GM21529 (cell line): ENCODE measurements at regions not wholly inside any gene's neighbourhood (a gene's known extent, or its start where the extent isn't known, plus 50 kb on each side); places are given as distances from the start of the nearest gene placed in this dataset.
"Not testable (repeated sequence)": the region's sequence is repeated elsewhere in the genome, so short reads cannot be mapped to it uniquely, and the experiment has no call there.

Experiments
- ATAC-seq: cut with Tn5 transposase; IDR thresholded peaks from one replicate; pipeline ENCODE4 v1.9.1; 2021; ENCODE audit not compliant: unreplicated experiment

DNA sequence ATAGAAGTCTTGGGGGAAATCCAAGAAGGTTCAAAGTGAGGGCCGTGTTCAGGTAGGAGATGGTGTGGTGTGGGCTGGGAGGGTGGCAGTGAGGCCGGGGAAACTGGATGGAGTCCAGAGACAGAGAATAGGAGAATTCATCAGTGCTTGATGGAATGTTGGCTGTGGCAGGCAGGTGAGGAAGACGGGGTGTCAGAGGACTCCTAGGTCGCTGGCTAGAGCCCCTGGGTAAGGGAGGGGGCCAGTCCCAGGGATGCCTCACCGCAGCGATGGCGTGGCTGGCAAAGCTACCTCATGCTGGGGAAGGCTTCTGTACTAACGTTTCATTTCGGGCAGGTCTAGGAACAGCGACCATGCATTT is 373.0 kb downstream of the RPS24 start:
- no peak for ATAC-seq

DNA sequence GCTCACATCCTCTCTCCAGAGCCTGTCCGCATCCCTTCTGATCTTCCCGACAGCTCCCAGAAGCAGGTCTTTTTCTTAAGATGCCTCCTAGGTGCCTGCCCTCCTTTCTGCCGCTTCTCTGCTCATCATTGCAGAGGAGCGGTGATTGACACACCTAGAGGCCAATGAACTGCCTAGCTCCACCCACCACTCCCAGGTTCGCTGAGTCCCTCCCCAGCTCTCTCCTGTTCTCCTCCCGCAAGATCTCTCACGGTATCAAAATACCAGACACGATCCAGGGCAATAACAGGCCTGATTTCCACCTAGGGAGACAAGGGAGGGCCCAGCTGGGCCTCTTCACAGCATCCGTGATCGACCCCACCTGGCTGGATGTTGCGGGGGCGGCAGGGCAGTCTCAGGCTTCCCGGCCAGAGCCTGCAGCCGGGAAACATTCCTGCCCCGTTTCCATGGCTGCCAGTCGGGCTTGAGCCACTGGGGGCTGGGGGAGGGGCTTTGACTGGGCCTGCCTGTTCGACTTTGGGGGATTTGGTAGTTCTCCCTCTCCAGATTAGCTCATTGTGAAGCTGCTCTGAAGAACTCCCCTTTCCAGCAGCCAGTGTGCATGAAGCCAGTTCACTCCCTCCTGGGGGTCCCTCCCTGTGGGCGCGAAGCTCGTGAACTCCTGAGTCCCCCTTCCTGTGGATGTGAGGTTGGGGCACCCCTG is 373.5 kb downstream of the RPS24 start:
- ATAC-seq: no peak

DNA sequence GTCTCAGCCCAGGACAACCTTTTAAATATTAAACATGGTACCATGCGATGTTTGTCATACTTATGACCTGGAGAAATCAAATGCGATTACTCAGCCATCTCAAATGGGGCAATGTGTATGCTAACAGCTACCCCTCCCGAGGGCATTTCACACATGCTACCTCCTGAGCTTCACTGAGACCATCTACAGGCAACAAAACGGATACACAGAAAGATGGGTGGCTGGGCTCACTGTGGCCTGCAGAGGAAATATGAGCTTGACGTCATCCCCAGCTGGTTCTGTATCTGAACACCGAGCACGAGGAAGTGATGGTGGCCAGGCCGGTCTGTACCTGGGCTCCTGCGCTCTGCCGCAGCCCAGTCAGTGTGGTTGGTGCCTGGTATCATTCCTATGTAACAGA is 374.3 kb downstream of the RPS24 start:
- ATAC-seq: no peak

DNA sequence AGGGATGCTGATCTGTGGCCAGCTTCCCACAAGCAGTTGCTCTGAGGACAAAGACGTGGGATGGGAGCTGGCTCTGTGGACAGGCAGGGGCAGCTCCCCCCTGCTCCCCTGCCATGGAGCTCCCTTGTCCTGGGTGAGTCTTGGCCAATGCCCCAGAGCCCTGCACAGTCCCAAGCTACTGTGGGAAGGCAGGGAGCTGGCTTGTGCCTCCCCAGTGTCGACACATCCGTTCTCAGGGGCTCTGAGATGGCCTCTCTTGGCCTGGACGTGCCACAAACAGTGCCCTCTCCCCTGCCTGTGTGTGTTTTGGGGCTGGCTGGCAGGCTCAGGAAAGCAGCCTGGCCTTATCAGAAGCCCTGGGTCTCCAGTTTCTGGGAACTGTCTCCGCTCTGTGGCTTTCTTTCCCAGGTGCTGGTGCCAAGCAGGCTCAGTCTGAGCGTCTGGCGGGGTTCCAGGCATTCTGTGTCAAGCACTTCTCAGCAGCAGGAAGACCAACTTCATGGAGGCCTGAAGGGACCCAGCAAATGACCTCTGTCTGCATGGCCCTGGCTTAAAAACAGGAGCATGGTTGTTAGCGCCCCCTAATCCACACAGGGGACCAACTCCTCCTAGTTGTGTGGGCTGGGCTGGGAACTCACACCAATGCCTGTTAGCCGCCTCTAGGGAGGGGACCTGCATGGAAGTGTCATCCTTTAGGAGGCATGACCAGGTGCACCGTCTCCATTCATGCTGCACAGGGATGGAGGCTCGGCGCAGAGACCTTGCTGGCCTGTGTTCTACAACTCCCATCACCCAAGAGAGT is 375.2 kb downstream of the RPS24 start:
- ATAC-seq: no peak

DNA sequence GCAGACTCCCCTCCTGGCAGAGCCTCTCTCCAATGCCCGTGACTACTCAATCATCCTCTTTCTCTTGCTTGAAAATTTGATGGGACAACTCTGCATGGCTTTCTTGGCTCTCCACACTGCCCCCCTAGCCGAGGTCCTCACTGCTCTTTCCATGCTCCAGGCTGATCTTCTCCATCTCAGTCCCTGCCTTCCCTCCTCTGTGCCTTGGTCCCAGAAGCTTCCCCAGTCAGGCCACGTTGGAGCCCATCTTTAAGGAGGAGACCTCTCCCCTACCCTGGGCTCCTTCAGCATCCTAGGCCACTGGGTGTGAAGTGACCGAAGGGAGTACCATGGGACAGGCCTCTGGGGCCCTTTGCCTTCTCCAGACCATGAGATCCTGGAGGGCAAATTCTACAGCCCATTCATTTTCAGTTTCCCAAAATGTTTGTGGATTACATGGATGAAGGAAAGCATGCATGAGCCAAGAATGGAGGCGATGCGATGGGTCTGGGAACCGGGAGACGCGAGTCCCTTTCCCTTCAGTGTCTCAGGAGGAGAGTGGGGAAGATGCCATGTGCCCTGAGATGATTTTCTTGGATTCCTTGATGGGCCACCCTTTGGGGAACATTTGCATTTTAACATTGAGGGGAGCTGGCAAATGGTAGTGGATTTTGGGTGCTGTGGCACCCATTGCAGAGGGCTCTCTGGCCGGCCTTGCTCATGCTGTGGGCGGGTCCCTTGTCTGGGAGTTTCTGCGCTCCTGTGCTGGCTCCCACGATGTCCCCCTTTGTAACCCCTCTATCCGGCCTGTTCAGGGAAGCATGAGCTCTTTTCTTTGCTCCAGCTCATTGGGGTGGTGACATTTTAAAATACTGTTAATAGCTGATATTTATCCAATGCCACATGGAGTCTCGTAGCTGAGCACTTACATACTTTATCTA is 376.6 kb downstream of the RPS24 start:
- no peak for ATAC-seq

DNA sequence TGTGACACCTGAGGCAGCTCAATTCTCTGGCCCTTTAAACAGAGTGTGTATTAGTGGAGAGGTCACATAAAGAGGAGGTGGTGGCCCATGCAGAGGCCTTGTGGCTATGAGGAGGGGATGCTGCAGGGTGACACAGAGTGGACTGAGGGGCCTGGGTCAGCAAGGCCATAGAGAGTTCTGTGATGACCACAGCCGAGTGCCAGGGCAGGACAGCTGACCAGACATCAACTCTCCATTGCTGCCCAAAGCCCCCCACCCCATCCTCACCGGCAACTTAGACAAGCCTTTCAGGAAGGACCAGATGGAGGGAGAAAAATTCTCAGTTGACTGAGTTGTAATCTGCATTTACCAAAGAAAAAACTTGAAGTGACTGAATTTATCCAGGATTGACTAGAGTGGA is 378.1 kb downstream of the RPS24 start:
- ATAC-seq: no peak

DNA sequence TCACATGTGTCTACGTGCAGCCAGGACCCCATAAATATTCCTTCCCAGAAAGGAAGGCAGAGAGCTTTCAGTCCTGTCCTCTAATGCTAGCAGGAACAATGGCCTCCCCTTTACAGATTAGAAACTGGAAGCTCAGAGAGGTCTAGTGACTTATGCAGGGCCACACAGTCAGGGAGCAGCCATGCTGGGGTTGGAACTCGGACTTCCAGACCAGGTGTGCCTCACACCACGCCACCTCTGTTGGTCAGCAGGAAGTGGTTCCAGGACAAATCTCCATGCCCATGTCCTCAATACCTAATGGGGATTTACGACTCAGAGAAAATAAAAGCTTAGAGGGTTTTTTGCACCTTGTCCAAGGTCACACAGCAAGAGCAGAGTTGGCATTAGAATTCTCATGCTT is 378.9 kb downstream of the RPS24 start:
- no peak for ATAC-seq

DNA sequence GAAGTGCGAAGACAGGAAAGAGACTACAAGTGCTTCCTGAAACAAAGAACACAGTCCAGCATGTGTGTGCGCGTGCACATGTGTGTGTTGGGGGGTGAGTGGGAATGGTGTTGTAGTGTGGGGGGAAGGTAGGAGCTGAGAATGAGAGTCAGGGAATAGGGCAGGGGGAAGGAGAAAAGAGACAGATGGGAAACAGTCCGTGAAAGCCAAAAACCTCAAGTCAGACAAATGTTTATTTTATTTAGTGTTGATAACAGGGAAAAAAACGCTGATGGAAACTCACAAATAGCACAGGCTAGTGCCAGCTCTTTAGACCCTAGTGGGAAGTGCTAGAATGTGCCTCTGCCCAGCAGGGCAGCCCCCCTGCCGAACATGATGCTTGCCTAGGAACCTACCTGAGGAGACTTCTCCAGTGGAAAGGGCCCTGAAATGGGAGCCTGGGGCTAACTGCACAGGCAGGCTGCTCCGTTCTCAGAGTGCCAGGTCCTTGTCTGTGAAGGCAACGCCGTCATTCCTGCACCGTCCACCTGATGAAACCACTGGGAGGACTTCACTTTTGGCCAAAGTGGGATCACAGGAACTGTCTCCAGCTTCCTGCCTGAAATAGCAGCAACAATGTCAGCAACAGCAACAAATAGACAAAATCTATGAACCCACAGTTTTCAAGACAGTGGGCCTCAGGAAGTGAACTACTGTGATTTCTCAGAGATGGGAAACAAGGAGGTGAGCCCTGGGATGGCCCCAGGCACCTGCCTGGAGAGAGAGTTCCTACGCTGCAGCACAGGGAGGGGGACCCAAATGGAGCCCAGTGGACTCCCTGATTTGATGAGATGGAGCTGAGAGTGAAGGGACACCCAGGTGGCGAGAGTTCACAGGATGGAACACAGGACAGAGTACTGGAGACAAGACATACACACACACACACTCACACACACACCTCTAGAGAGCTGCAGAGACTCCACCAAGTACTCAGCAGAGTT is 379.7 kb downstream of the RPS24 start:
- ATAC-seq: no peak

DNA sequence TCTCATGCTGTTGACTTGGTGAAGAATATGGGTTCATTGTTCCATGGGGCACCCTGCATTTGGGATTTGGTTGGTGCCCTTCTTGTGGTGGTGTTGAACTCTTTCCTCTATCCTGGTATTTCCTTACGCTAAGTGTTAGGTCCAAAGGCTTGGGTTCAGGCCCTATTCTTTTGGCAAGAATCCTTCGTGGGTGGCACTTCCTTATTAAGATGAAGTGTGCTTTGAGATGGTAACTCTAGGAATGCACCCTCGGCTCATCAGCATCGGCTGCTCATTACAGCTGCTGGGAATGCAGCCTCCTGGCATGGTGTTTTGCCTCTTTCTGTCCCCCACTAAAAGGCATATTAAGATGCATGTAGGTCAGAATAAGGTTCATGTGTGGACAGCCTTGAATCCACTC is 380.7 kb downstream of the RPS24 start:
- no peak for ATAC-seq

DNA sequence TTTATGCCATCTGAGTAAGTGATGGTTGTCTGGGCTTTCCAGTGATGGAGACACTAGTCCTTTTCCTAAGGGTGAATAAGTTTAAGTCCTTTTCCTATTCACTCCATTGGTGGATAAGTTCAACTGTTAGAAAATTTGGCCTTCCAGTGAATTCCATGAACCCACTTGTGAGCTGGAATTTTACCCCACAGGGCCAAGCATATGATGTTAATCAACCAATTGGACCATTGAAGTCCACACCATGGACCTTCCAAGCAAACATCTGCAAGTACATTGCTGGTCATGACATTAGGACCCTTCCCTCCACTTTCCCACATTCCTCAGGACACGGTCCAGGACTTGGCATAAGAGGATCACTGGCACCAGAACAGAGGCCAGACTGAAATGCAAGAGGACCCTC is 381.4 kb downstream of the RPS24 start:
- no peak for ATAC-seq

DNA sequence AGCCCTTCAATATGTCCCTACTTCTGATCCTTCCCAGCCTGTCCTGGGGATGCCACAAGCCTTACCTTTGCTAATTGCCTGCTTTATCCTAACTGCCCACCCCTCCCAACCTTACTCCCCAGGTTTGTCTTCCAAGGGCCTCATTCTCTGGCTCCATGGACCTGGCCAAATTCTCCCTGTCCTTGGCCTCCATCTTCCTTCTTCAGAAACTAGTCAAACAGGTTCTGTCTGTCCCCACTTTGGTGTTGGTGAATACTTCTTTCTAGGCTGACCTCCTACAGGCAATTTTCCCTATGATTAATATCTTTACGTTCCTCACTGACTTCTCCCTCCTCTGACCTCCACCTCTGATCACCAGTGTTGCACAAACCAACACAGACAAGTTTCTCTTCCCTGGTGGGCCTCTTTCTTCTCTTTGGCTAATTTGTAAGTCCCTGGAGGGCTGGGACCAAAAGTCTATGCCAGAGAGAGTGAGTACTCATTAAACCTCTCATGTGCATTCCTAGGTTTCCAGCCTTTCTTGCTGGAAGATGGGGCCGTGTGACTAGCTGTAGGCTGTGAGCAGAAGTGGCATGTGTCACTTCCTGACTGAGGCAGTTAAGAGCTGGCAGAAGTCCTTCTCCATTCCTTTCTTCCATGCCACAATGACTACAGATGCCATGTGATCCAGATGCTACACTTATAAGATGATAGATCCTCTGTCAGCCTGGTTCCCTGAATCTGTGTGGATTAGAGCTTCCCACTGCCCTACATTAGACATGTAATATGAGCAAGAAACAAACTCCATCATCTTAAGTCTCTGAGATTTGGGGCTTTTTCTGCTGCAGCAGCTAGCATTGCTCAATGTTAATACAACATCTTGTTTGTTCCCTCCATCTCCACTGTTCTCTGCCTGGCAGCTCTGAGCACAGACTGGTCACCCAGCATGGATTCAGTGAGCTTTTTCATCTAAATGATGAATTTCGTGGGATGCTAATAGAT is 382.7 kb downstream of the RPS24 start:
- no peak for ATAC-seq

DNA sequence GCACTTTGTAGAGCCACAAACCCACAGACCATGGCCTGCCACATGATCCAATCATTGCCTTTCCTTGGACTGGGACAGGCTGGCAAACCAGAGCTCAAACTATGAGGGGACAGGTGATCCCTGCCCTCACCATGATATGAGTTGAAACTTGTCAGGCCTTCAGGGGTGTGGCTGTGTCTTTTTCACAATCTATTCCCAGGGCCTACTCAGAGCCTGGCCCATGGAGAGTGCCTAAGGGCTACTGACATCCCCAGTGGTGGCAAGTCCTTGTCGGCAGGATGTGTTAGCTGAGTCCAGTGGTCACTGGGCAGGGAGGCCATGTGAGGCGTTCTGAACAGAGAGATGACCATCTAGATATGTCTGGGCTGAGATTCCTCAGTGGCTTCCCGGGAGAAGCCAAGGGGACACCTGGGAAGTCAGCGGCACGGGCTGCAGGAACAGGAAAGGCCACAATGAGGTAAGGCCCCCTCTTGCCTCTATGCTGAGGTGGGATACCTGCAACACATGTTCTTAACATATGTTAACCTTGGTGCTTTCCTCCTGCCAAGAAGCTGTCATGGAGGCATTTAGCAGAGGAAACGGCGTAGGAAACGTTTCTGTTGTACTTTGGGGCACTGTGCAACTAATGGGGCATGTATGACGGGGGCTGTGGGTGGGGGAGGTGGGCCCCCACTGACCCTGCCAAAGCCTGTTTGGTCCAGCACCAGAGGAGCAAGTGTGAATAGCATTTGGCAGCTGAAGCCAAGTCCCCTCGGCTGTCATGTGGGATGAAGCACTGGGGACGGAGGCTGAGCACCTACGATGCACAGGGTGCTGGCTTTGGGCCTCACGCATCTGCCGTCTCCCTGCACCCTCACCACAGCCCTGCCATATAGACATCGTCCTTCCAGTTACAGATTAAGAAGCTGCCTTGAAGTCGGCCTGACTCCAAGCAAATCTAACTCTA is 384.0 kb downstream of the RPS24 start:
- ATAC-seq: no peak

DNA sequence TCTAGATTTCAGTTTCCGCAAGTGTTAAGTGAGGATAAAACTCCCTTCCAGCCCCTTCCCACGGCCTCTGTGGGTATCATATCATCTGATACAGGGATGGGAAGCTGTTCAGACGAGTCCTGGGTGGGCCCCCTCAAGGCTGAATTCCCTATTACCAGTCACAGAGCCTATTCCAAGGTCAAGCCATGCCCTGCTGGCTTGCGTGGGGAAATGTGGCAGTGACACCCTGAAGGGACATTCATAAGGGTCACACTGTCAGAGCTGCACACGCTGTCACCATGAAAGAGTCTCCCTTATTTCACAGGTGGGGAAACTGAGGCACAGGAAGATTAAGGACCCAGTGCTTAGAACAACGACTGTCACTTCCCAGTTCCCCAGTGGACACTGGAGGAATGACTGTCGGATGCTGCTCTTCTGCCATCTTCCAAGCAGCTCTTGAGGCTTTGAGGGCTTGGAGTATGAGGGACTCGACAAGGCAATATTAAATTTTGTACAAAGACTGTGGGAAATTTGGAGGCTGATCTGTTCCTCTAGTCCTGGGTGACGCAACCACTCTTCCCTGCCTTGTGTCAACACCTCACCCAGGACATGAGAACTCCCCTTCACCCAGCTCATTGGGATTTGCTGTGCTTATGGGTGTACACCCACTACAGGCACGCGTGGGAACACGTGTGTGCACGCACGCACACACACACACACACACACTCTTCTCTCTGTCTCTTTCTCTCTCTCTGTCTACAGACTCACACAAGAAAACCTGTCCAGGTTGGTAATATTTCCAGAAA is 386.0 kb downstream of the RPS24 start:
- no peak for ATAC-seq

DNA sequence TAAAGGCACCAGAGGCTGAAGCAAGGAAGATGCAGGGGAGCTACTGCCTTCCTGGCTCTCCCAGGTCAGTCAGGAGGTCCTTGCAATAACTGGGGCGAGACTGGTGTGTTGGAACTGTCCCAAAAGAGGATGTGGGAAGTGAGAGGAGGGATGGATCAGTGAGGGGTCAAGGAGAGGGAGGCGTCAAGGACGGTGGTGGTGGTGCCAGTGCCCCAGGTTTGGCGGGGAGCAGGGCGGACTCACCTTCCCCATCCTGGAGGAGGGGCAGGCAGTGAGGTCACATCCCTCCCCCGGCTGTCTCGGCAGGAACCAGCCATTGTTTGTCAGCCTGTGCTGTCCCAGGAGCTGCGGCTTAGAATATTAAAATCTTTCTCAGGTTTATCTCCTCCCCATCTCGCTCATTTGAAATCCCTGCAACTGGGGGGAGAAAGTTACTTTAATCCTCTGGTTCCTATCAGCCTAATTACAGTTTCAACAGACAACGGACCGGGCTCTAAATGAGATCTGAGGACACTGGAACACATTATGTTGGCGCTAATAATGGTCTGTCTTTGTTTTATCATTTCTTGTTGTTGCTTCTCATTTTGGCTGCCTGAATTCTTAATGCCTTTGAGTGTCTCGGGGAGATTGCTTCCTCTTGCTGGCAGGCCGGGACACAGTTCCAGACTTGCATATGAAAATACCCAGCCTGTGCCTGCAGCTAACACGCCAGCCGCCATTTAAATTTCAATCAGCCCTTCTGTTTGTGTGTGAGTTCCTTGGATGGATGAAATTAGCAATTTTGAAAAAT is 387.5 kb downstream of the RPS24 start:
- ATAC-seq: no peak

DNA sequence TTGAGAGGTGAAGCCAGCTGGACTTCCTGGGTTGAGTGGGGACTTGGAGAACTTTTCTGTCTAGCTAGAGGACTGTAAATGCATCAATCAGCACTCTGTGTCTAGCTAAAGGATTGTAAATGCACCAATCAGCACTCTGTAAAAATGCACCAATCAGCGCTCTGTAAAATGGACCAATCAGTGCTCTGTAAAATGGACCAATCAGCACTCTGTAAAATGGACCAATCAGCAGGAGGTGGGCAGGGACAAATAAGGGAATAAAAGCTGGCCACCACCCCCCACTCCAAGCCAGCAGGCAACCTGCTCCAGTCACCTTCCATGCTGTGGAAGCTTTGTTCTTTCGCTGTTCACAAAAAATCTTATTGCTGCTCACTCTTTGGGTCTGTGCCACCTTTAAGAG is 390.4 kb downstream of the RPS24 start:
- ATAC-seq: not testable (repeated sequence)

DNA sequence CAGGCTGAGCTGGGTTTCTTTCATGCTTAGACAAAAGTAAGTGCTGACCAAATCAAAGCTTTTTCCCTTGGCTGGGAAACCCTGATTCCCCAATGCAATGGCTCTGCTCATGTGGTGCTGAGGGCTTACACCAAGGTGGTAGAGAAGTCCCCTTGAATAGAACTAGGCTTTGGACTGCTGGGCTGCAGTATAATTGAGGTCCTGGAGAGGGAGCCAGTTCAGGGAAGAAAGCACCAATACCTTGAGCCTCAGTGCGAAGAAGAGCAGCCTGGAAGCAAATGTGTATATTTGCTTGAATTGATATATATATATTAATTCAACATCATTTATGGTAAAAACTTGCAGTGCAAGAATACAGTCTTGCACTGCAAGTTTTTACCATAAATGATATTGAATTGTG is 391.1 kb downstream of the RPS24 start:
- ATAC-seq: no peak

DNA sequence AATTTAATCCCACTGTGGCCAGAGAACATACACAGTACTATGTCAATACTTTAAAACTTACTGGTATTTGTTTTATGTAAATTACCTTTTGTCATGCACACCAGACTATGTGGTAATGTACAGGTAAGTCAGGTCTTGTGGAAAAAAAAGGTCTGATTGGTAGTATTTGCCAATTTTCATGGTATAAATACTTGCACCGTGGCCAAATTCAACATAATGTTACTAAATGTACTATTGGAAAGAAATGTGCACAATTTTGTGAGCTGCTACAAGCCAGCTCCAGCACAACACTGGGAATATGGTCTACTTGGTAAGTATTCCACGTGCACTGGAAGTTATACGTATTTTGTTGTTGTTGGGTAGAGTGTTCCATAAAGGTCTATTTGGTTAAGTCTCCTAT is 392.5 kb downstream of the RPS24 start:
- no peak for ATAC-seq
